Natural killer cell (primary cell): ENCODE measurements at regions not wholly inside any gene's neighbourhood (a gene's known extent, or its start where the extent isn't known, plus 50 kb on each side); places are given as distances from the start of the nearest gene placed in this dataset.

Experiments used
- ATAC-seq, 3 donors: fragments of 150-1000 bp in 2 of 3; fragments of 200-7000 bp in 1 of 3; cut with Tn5 transposase; 1 replicate in 1 of 3; 2 replicates in 2 of 3; pipeline ENCODE4 v1.10.0; 2021; ENCODE audit warnings: mild to moderate bottlenecking in 2 of 3, moderate library complexity in 2 of 3
- DNase-seq, 2 donors: peaks; one replicate each; pipeline versions ENCODE4 v3.0.0 to v3.0.0-alpha.2; 2013 to 2021; ENCODE audit warnings: mixed read lengths in 1 of 2
- H3K27ac ChIP-seq: one replicate; pipeline ENCODE4 v1.5.1; 2013; ENCODE audit warnings: mild to moderate bottlenecking, low read length
- H3K27me3 ChIP-seq: one replicate; pipeline ENCODE4 v1.6.1; 2013; ENCODE audit warnings: low read length; ENCODE audit not compliant: control insufficient read depth, insufficient read depth
- H3K36me3 ChIP-seq: one replicate; pipeline ENCODE4 v1.6.1; 2013; ENCODE audit warnings: low read length; ENCODE audit not compliant: control insufficient read depth, insufficient read depth
- H3K4me1 ChIP-seq: one replicate; pipeline ENCODE4 v1.6.1; 2013; ENCODE audit warnings: low read length; ENCODE audit not compliant: control insufficient read depth, insufficient read depth
- H3K4me3 ChIP-seq: one replicate; pipeline ENCODE4 v1.5.1; 2013; ENCODE audit warnings: low read length
- H3K9me3 ChIP-seq: one replicate; pipeline ENCODE4 v1.6.1; 2013; ENCODE audit warnings: low read length; ENCODE audit not compliant: control insufficient read depth, insufficient read depth
- H3K27ac Mint-ChIP-seq, 2 donors: one replicate each; pipeline ENCODE4 v1.8.0; 2022; ENCODE audit warnings: mild to moderate bottlenecking in 2 of 2, mixed read lengths in 2 of 2, moderate library complexity in 1 of 2
- H3K27me3 Mint-ChIP-seq, 2 donors: one replicate each; pipeline ENCODE4 v1.8.0; 2022; ENCODE audit warnings: low read depth in 2 of 2, mixed read lengths in 2 of 2
- H3K36me3 Mint-ChIP-seq: one replicate; pipeline ENCODE4 v1.8.0; 2022; ENCODE audit warnings: mixed read lengths
- H3K4me1 Mint-ChIP-seq, 2 donors: one replicate each; pipeline ENCODE4 v1.8.0; 2022; ENCODE audit warnings: mixed read lengths in 2 of 2
- H3K4me3 Mint-ChIP-seq: one replicate; pipeline ENCODE4 v1.8.0; 2022; ENCODE audit warnings: mild to moderate bottlenecking, moderate library complexity, mixed read lengths
- H3K9me3 Mint-ChIP-seq, 2 donors: one replicate each; pipeline ENCODE4 v1.8.0; 2022; ENCODE audit warnings: mixed read lengths in 2 of 2
- CTCF ChIP-seq: fragments of 200-600 bp; IDR thresholded peaks from one replicate; pipeline ENCODE4 v1.8.0; 2022; ENCODE audit warnings: antibody characterized with exemption
- WGBS: methylation state at CpG from one replicate; pipeline ENCODE4 v1.1.7; 2013; ENCODE audit warnings: missing lambda C conversion rate; ENCODE audit not compliant: insufficient coverage; 5-methylcytosine and 5-hydroxymethylcytosine counted together
- intact Hi-C: fragments of 100-400 bp; cut with micrococcal nuclease; formaldehyde crosslinking; loops from one replicate; pipeline ENCODE4 v1.14.2; 2022

- Mint-ChIP-seq H3K27ac (no peak overlapping the region), H3K4me1 (no peaks in the 10 kb centered on the region), H3K36me3 (no peaks in the 10 kb centered on the region), H3K4me3 (no peak overlapping the region), H3K27me3 (no peaks in the 10 kb centered on the region), H3K9me3 (no peaks in the 10 kb centered on the region)
- no peak for TF ChIP-seq CTCF
- Histone ChIP-seq H3K27me3 (no peaks in the 10 kb centered on the region), H3K4me3 (no peak overlapping the region), H3K27ac (no peak overlapping the region), H3K36me3 (no peaks in the 10 kb centered on the region), H3K4me1 (no peaks in the 10 kb centered on the region), H3K9me3 (no peaks in the 10 kb centered on the region)
- ATAC-seq = no peak
- DNase-seq = no peak
- intact Hi-C loops = no loop called here
Observed at GRCh38 chr2:57677296-57677695, 369.3 kb upstream of the VRK2 start.

GRCh38 chr2:57681650-57682049, 365.0 kb upstream of the VRK2 start:
- Histone ChIP-seq H3K4me1 (no peaks in the 10 kb centered on the region), H3K27me3 (no peaks in the 10 kb centered on the region), H3K27ac (no peak overlapping the region), H3K9me3 (peaks cover 7% of the 10 kb centered on the region), H3K36me3 (no peaks in the 10 kb centered on the region), H3K4me3 (no peak overlapping the region)
- H3K27ac Mint-ChIP-seq = no peak overlapping the region
- DNase-seq (no peak), ATAC-seq (no peak)
- no peaks in the 10 kb centered on the region for H3K4me1 Mint-ChIP-seq
- no peak for TF ChIP-seq CTCF
- no peak overlapping the region for H3K4me3 Mint-ChIP-seq
- peaks cover 7% of the 10 kb centered on the region for H3K36me3 Mint-ChIP-seq
- intact Hi-C loops = no loop called here
- peaks cover 6 to 7% of the 10 kb centered on the region in 2 donors for H3K9me3 Mint-ChIP-seq
- 87% methylated on average over 1 of the region's 1 CpG for WGBS
- H3K27me3 Mint-ChIP-seq = no peaks in the 10 kb centered on the region

- no peaks in the 10 kb centered on the region for H3K36me3 ChIP-seq
- ATAC-seq = no peak
- H3K4me1 ChIP-seq = no peaks in the 10 kb centered on the region
- TF ChIP-seq CTCF = no peak
- peaks cover 11 to 12% of the 10 kb centered on the region in 2 donors for H3K9me3 Mint-ChIP-seq
- peaks cover 9% of the 10 kb centered on the region for H3K9me3 ChIP-seq
- H3K4me3 ChIP-seq = no peak overlapping the region
- H3K36me3 Mint-ChIP-seq = peaks cover 35% of the 10 kb centered on the region
- H3K27ac Mint-ChIP-seq = no peak overlapping the region
- WGBS = 95% methylated on average over 2 of the region's 2 CpGs
- H3K4me3 Mint-ChIP-seq = no peak overlapping the region
- H3K4me1 Mint-ChIP-seq = no peaks in the 10 kb centered on the region
- H3K27me3 ChIP-seq = no peaks in the 10 kb centered on the region
- DNase-seq = no peak
- H3K27me3 Mint-ChIP-seq = no peaks in the 10 kb centered on the region
- intact Hi-C loops = no loop called here
- no peak overlapping the region for H3K27ac ChIP-seq
Observed at GRCh38 chr2:57685032-57685431, 361.6 kb upstream of the VRK2 start.

- H3K27ac Mint-ChIP-seq = no peak overlapping the region
- peaks cover 4 to 5% of the 10 kb centered on the region in 2 donors for H3K9me3 Mint-ChIP-seq
- intact Hi-C loops = no loop called here
- TF ChIP-seq CTCF = no peak
- H3K4me1 Mint-ChIP-seq = no peaks in the 10 kb centered on the region
- Histone ChIP-seq H3K4me3 (no peak overlapping the region), H3K9me3 (peaks cover 2% of the 10 kb centered on the region), H3K27ac (no peak overlapping the region), H3K36me3 (no peaks in the 10 kb centered on the region), H3K27me3 (no peaks in the 10 kb centered on the region), H3K4me1 (no peaks in the 10 kb centered on the region)
- ATAC-seq (no peak), DNase-seq (no peak)
- peaks cover 25% of the 10 kb centered on the region for H3K36me3 Mint-ChIP-seq
- H3K27me3 Mint-ChIP-seq = no peaks in the 10 kb centered on the region
- no peak overlapping the region for H3K4me3 Mint-ChIP-seq
Observed at GRCh38 chr2:57692395-57692794, 354.2 kb upstream of the VRK2 start.
